OCI-LY1 (cell line): ENCODE measurements at regions not wholly inside any gene's neighbourhood (a gene's known extent, or its start where the extent isn't known, plus 50 kb on each side); places are given as distances from the start of the nearest gene placed in this dataset.

Experiments
- CTCF ChIP-seq: fragments of 200-600 bp; sonication (generic), shearing (Covaris generic); IDR thresholded peaks from 2 replicates; pipeline ENCODE4 v1.5.1; 2017; ENCODE audit warnings: mild to moderate bottlenecking, antibody characterized with exemption, low read length, moderate library complexity, mixed read lengths
- EZH2 ChIP-seq: fragments of 200-600 bp; sonication (generic), shearing (Covaris generic); IDR thresholded peaks from 2 replicates; pipeline ENCODE4 v1.8.0; 2017; ENCODE audit warnings: borderline replicate concordance, mixed run types, mild to moderate bottlenecking, antibody characterized with exemption, low read length, moderate library complexity, mixed read lengths

DNA sequence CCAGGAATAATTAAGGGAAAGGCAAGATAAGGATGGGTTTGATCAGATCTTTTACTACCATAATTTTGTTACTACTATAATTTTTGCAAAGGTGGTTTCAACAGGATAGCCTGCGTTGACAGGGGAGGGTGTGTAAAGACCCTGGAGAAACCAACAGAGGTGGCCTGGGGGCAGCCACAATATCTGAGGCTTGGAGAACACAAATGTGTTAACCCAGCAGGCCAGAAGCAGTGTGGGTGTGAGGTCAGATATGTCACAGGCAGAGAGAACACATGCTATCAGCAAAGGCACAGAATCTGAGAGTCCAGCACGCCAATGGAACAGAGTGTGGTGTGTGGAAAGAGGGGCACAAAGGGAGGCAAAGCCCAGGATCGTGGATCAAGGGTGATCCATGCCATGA lies 399.4 kb upstream of the TRIB2 start:
- TF ChIP-seq CTCF (no peak), EZH2 (no peak)
